ENCODE measurements at regions not wholly inside any gene's neighbourhood (a gene's known extent, or its start where the extent isn't known, plus 50 kb on each side); places are given as distances from the start of the nearest gene placed in this dataset.
A peak's percentile ranks its signal among the peaks of the same experiment; 100 is the strongest.

DNA sequence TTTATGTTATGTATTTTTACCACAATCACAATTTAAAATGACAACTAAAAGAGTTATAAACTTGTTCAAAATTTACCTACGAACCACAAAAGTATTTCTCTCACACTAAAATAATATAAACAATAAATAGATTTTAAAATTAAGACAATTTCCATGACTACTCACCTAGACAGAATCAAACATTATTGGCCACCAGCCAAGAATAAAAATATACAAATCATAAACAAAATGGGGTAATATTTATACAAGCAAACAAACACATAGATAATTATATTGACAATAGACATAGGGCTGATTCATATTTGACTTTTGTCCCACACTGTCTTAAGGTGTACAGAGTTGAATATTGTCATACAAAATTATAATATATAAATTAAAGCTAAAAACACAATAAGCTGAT lies 119.6 kb upstream of the ZNF92 start:
- Histone ChIP-seq H3K27ac (ENCODE audit: low read depth, low read length) (no peak overlapping the region), H3K4me3 (ENCODE audit: low read depth, low read length) (no peak overlapping the region), H3K9me3 (ENCODE audit: control insufficient read depth, insufficient read depth, low read length) (no peaks in the 10 kb centered on the region), H3K27me3 (ENCODE audit: control insufficient read depth, insufficient read depth, low read length) (no peaks in the 10 kb centered on the region)
- TF ChIP-seq, protein P1, sequence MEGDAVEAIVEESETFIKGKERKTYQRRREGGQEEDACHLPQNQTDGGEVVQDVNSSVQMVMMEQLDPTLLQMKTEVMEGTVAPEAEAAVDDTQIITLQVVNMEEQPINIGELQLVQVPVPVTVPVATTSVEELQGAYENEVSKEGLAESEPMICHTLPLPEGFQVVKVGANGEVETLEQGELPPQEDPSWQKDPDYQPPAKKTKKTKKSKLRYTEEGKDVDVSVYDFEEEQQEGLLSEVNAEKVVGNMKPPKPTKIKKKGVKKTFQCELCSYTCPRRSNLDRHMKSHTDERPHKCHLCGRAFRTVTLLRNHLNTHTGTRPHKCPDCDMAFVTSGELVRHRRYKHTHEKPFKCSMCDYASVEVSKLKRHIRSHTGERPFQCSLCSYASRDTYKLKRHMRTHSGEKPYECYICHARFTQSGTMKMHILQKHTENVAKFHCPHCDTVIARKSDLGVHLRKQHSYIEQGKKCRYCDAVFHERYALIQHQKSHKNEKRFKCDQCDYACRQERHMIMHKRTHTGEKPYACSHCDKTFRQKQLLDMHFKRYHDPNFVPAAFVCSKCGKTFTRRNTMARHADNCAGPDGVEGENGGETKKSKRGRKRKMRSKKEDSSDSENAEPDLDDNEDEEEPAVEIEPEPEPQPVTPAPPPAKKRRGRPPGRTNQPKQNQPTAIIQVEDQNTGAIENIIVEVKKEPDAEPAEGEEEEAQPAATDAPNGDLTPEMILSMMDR (IDR thresholded peaks at IDR 0.05; ENCODE audit: low read depth, low read length), result no peak
- DNase-seq (ENCODE audit: low read depth, low spot score), result no peak
- ChIA-PET CTCF (no interaction called here), POLR2A (no interaction called here)

DNA sequence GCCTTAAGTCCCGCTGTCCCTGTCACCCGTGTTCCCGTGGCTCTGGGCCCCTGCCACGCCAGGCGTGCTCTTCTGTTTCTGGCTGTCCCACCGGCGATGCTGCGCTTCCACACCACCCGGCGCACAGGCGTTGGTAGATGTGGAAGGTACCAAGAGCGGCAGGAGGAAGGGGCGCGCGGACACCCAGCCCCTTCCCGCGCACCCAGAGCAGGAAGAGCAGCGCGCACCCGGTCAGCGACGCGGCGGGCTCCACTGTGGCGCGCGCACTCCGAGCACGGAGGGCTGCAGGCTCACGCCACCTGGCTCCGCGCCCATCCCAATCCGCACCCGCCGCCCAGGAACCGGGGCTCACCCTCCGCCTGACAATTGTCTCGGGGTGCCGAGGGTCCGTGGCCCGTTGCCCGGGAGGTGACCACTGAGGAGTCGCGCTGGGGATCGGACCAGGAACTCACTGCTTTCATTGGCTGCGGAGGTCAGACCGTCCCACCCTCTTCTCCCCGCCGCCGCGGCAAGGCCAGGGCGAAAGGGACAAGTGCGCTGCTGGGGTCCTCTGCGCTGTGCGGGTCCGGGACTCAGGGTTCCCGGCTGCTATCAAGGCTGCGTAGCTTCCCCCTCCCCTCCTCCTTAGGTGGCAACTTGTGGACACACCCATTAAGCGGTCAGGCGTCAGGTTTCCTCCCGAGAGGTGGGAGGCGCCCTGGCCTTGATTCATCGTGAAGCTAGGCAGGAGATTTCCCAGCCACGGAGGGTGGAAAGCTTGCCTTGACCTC lies 121.6 kb upstream of the ZNF92 start:
- no peak for DNase-seq (ENCODE audit: low read depth, low spot score)
- ChIA-PET POLR2A (no interaction called here), CTCF (no interaction called here)
- no peak overlapping the region for H3K27ac ChIP-seq (ENCODE audit: low read depth, low read length)
- peak overlapping the region; percentile 74 for H3K4me3 ChIP-seq (ENCODE audit: low read depth, low read length)
- H3K9me3 ChIP-seq (ENCODE audit: control insufficient read depth, insufficient read depth, low read length), result no peaks in the 10 kb centered on the region
- H3K27me3 ChIP-seq (ENCODE audit: control insufficient read depth, insufficient read depth, low read length), result no peaks in the 10 kb centered on the region
- TF ChIP-seq, protein P1 (IDR thresholded peaks at IDR 0.05; ENCODE audit: low read depth, low read length), result no peak

DNA sequence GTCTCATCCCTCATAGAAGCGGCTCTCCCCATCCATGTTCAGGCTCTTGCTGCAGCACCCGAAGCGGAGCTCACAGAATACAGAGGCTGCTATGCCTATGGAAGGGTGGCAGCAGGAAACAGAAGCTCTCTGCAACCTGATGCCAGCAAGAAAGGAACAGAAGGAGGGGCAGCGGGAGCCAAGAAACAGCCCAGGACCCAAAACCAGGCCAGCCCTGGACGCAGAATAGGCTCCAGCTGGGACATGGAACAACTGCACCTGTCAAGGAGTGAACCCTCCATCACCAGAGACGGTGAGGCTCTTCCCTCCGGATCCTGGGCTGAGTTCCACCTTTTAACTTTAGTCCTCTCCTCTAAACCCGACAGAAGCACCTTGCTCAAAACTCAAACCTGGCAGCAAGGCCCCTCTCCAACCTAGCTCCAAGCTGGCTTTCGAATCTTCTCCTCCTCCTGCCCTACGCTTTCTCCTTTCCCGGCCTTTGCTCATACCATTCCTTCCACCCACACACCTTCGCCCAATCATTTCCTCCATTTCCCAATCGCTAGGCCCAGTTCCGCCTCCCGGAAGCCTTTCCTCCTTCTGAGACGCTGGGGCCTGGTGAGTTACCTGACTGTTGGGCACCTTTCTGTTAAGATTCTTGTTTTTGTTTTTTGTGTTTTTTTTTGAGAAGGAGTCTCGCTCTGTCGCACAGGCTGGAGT lies 122.8 kb upstream of the ZNF92 start:
- H3K4me3 ChIP-seq (ENCODE audit: low read depth, low read length), result no peak overlapping the region
- H3K27me3 ChIP-seq (ENCODE audit: control insufficient read depth, insufficient read depth, low read length), result no peaks in the 10 kb centered on the region
- TF ChIP-seq, protein P1 (IDR thresholded peaks at IDR 0.05; ENCODE audit: low read depth, low read length), result no peak
- DNase-seq (ENCODE audit: low read depth, low spot score), result no peak
- POLR2A ChIA-PET, result no interaction called here
- H3K27ac ChIP-seq (ENCODE audit: low read depth, low read length), result no peak overlapping the region
- H3K9me3 ChIP-seq (ENCODE audit: control insufficient read depth, insufficient read depth, low read length), result no peaks in the 10 kb centered on the region
- CTCF ChIA-PET, result no interaction called here

DNA sequence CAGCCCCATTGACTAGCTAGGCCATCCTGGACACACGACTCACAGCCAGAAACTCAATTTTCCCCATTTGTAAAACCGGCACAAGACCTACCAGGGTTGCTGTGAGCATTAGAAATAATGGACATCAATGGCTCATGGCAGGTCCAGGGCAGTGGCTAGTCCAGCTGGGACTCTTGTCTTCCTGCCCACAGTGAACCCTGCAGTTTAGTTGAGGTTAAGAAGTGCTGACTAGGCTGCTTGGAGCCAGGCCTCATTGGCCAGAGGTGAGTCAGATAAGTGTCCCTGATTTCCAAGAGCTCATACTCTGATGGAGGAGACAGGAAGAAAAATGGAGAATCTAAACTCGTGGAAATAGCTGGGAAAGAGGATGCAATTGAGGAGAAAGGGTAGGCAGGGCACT lies 123.4 kb upstream of the ZNF92 start:
- ChIA-PET CTCF (no interaction called here), POLR2A (no interaction called here)
- no peak overlapping the region for H3K27ac ChIP-seq (ENCODE audit: low read depth, low read length)
- TF ChIP-seq, protein P1 (IDR thresholded peaks at IDR 0.05; ENCODE audit: low read depth, low read length), result no peak
- no peak for DNase-seq (ENCODE audit: low read depth, low spot score)
- H3K9me3 ChIP-seq (ENCODE audit: control insufficient read depth, insufficient read depth, low read length), result no peaks in the 10 kb centered on the region
- no peak overlapping the region for H3K4me3 ChIP-seq (ENCODE audit: low read depth, low read length)
- H3K27me3 ChIP-seq (ENCODE audit: control insufficient read depth, insufficient read depth, low read length), result no peaks in the 10 kb centered on the region

DNA sequence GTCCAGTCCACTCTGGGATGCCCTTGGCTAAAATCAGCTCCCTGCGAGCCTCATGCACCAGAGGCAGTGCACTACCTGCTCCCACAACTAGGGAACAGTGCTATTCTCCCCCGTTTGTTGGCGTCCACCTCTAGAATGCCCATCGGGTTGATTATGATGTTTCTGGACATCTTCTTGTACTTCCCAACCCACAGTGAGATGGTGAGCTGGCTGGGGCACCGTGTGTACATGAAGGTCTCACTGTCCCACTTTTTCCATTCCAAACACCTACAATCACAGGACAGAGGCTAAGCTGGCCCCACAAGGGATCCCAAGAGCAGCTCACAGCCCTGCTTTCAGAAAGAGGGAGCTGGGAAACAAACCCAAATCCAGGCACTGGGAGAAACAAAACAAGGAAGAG lies 126.2 kb upstream of the ZNF92 start:
- ChIA-PET CTCF (no interaction called here), POLR2A (no interaction called here)
- TF ChIP-seq, protein P1 (IDR thresholded peaks at IDR 0.05; ENCODE audit: low read depth, low read length), result no peak
- no peak overlapping the region for H3K4me3 ChIP-seq (ENCODE audit: low read depth, low read length)
- DNase-seq (ENCODE audit: low read depth, low spot score), result no peak
- no peaks in the 10 kb centered on the region for H3K9me3 ChIP-seq (ENCODE audit: control insufficient read depth, insufficient read depth, low read length)
- peaks cover 2% of the 10 kb centered on the region for H3K27me3 ChIP-seq (ENCODE audit: control insufficient read depth, insufficient read depth, low read length)
- H3K27ac ChIP-seq (ENCODE audit: low read depth, low read length), result no peak overlapping the region

All from AG04450 (cell line).